MM.1S (cell line): ENCODE measurements at regions not wholly inside any gene's neighbourhood (a gene's known extent, or its start where the extent isn't known, plus 50 kb on each side); places are given as distances from the start of the nearest gene placed in this dataset.

Source experiments
- EZH2 ChIP-seq: fragments of 300-600 bp; sonication (generic); optimal IDR thresholded peaks from 2 replicates; pipeline ENCODE3; 2017; ENCODE audit warnings: low read depth, mild to moderate bottlenecking, antibody characterized with exemption, low read length, mixed read lengths
- EZH2phosphoT487 ChIP-seq: fragments of 300-600 bp; sonication (generic); IDR thresholded peaks from 2 replicates; pipeline ENCODE4 v1.6.1; 2018; ENCODE audit warnings: antibody characterized with exemption, low read length
- TF ChIP-seq, protein P1 (sequence below): fragments of 300-600 bp; sonication (generic); IDR thresholded peaks from 2 replicates; pipeline ENCODE4 v1.5.1; 2016; ENCODE audit warnings: antibody characterized with exemption, low read length, mixed read lengths

DNA sequence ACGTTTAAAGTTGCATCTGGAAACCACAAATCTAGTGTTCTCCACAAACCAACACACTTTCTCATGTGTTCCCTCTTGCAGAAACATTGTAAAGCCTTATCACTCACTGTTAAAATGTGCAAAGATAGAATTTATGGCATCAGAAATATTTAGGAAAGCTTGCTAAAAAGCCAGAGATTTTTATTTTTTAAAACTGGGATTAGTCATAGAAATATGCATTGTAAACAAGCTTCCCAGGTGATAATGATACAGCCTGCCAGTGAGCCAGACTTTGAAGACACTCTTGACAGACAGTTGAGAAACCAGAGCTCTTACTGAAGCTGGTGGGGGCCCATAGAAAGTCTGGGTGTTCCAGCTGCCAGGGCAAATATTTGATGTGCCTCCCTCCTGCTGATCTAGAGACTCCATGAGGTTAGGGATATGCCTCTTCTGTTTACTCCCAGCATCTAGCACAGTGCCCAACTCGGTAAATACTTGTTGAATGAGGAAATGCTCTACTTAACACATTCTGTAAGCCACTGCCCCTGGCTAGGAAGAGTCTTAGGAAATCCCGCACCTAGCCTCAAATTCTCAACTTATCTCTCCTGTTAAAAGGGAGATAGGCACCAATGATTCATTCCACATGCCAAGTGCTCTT is 179.0 kb upstream of the RASGEF1B start:
- TF ChIP-seq, protein P1, sequence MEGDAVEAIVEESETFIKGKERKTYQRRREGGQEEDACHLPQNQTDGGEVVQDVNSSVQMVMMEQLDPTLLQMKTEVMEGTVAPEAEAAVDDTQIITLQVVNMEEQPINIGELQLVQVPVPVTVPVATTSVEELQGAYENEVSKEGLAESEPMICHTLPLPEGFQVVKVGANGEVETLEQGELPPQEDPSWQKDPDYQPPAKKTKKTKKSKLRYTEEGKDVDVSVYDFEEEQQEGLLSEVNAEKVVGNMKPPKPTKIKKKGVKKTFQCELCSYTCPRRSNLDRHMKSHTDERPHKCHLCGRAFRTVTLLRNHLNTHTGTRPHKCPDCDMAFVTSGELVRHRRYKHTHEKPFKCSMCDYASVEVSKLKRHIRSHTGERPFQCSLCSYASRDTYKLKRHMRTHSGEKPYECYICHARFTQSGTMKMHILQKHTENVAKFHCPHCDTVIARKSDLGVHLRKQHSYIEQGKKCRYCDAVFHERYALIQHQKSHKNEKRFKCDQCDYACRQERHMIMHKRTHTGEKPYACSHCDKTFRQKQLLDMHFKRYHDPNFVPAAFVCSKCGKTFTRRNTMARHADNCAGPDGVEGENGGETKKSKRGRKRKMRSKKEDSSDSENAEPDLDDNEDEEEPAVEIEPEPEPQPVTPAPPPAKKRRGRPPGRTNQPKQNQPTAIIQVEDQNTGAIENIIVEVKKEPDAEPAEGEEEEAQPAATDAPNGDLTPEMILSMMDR = no peak
- no peak for TF ChIP-seq EZH2
- no peak for TF ChIP-seq EZH2phosphoT487
